HG03378 (cell line): ENCODE measurements at regions not wholly inside any gene's neighbourhood (a gene's known extent, or its start where the extent isn't known, plus 50 kb on each side); places are given as distances from the start of the nearest gene placed in this dataset.
"Not testable (repeated sequence)": the region's sequence is repeated elsewhere in the genome, so short reads cannot be mapped to it uniquely, and the experiment has no call there.

Source experiments
- ATAC-seq: cut with Tn5 transposase; IDR thresholded peaks from one replicate; pipeline ENCODE4 v1.9.1; 2021; ENCODE audit warnings: mild to moderate bottlenecking, moderate library complexity; ENCODE audit not compliant: unreplicated experiment

- ATAC-seq: no peak
These were observed 397.5 kb downstream of the HTR1A start for GRCh38 chr5:63564789-63565188.

DNA sequence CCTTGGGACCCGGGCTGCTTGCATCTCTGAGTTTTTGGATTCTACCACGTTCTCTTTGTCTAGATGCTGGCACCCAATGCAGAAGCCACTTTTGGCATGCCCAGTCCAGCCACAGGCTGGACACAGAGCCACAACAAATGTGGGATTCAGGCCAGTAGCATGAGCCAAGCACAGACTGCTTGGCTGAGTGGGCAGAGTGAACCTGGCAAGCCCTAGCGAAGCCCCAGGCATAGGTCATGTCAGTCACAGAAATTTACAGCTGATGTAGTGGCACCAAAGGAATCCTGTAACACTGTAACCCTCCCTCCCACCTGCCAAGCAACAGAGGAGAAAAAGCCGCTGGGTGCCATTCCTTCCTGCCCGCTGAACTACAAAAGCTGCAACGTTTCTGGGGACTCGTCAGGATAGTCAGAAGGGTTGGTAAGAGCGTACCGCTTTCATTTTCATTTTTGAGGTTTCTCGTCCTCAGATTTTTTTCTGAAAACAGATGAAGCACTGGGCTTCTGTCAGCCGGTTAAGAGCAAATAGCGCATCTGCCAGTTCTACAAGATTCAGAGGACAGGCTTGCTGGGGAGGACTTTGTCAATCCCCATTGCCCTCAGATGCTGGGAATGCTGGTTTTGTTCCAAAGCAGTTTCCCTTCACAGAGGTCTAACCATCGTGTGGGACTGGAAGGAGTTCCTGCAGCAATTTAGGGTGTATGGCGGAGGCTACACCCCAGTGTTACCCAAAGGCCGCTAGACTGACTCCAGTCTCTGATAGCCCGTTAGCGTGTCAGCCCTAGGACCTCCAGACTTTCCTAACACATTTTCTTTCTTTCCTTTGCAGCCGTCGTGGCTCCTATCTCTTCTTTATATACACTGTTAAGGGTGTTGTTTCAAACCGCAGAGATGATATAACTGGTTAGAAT, 399.0 kb downstream of the HTR1A start:
- no peak for ATAC-seq

DNA sequence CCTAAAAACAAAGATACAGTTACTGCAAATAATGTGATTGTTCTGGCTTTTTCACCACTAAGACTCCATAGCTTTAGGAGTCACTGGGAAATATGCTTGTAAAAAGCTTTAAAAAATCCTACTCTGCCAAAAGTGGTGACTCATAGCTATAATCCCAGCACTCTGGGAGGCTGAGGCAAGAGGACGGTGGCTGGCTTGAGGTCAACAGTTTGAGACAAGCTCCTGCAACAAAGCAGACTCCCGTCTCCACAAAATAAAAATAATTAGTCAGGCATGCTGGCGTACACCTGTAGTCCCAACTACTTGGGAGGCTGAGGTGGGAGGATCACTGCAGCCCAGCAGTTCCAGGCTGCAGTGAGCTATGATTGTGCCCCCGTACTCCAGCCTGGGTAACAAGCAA, 406.4 kb downstream of the HTR1A start:
- no peak for ATAC-seq

DNA sequence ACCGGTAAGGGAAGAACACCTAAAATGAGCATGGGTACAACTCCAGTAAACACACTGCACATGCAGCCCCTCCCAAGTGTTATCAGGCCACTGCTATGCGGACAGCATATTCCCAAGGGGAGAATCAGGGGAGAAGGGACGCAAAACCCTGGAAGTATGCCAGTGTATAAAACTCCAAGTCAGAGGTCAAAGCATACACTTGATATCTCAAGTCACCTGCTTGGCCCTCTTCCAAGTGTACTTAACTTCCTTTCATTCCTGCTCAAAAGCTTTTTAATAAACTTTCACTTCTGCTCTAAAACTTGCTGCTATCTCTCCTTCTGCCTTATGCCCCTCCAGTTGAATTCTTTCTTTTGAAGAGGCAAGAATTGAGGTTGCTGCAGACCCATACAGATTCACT, 408.1 kb downstream of the HTR1A start:
- no peak for ATAC-seq

DNA sequence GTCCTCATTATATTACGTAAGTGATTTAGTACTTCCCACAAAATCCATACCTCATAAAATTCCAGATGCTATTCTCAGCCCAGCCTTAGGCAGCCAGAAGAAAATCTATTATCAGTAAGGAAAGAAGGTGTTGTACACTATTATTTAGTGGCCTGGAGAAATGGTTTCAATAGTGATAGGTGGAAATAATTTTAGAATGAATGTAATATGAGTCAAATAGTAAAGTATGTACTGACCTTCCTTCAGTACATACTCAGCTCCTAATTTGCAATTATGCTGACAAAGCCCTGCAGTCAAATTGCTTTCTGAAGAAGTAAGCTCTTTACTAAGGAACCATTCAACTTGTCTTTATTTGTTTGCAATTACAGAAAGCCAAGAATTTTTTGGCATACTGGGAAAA, 409.2 kb downstream of the HTR1A start:
- ATAC-seq: no peak

- no peak for ATAC-seq
These were observed 426.2 kb downstream of the HTR1A start for GRCh38 chr5:63535840-63536602.

DNA sequence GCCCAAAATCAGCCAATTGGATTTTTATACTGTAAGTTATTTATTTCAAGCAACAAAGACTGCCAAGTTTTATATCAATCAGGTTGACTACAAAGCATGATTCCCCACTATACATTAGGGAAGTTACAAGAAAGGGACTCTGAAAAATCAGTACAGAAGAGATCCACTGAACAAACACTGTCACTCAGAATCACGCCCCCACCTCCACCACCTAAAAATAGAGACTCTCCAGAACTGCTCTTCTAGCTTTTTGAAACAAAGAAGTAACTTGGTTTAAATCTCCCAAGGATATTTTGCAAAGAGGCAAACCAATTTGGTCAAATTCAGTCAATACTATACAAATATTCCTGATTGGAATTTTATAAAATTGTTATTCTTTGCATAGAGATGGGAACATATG, 438.0 kb downstream of the HTR1A start:
- no peak for ATAC-seq

- ATAC-seq: no peak
These were observed 446.2 kb downstream of the HTR1A start for GRCh38 chr5:63516006-63516405.

GRCh38 chr5:63500242-63500641, 462.0 kb downstream of the HTR1A start:
- ATAC-seq: no peak

DNA sequence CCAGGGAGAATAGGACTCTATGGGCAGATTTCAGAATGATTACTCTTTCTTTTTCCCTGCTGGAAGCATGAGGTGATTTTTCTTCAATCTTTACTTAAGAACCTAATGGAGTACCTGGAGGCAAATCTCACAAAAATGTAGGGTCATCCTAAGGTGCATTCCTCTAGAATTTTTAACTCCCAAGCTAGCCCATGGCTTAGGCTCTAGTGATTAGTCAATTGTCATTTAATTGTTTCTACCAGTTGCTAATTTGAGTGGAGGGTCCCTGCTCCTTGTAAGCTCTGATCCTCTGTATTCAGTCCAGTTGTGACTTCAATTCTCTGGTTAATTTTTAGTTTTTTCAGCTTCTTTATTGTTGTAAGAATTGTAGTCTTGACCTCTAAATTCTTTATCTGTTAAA, 467.0 kb downstream of the HTR1A start:
- ATAC-seq: no peak

DNA sequence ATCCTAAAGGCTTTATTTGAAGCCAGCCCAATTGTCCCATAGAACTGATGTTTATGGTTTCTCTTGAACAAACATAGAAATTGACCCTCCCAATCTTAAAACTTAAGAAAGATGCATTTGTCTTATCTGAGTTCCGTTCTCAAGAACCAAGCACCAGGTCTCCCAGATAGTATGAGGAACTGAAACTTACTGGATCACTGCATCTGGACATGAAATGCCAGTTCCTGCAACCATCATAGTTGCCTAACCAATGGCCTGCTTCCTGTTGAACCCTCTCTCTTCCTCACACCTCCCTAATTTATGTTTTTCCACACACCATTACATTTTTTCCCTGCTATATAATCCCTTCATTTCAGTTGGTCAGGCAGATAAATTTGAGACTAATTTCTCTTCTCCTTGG, 478.9 kb downstream of the HTR1A start:
- ATAC-seq: no peak

DNA sequence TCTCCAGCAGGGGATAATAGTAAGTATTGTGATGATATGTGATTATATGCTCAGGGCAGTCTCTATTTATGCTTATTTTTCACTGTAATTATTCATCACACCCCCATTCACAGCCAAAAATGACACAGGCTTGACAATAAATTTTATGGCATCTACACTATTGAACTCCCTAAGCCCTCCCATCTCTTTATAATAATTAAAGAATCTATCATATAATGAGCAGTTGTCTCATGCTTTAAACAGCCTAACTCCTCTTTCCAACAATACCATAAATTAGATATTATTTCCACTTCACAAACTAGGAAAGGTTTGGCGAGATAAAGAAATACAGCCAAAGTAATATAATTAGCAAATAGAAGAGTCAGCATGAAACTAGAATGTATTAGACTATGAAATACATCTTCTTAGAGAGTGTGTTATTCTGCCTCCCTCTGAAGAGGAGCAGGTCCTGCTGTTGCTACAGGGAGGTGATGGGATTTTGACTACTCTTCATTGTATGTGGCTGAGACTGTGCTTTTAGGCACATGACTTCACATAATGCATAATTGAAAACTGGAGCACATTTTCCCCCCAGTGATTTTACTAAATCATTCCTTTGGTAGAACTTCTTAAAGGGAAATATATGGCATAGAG, 488.8 kb downstream of the HTR1A start:
- no peak for ATAC-seq

- ATAC-seq: no peak
These were observed 506.0 kb downstream of the HTR1A start for GRCh38 chr5:63456279-63456678.

DNA sequence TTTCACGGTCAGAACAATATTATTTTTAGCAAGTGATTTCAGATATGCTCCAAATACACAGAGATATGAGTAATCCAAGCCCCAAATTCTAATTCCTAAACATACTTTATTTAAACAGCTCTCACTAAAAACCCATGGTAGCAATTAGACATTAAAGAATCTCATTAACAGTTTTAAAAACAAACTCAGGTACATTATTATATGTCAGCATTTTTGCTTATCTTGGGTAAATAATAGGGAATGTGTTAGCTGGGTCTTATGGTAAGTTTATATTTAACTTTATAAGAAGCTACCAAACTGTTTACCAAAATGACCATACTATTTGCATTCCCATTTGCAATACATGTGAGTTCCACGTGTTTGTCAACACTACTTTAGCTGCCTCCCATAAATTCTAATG, 511.1 kb downstream of the HTR1A start:
- ATAC-seq: no peak

DNA sequence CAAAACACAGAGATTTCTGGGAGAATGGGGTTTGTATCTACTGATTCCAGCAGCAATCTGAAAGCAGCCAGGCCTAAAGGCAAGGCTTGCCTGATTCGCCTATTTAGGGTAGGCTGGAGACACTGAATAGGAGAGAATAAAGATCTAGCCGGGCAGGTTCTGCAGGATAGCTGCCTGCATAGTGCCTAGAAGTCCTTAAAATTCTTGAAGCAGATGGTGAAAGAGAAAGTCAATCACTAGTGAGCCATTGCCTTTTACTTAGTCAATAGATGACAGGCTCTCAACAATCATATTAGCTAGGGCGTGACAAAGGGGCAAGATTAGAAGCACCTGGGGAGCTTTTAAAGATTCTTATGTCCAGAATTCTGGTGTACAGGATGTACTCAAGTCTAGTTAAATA, 522.7 kb downstream of the HTR1A start:
- no peak for ATAC-seq

DNA sequence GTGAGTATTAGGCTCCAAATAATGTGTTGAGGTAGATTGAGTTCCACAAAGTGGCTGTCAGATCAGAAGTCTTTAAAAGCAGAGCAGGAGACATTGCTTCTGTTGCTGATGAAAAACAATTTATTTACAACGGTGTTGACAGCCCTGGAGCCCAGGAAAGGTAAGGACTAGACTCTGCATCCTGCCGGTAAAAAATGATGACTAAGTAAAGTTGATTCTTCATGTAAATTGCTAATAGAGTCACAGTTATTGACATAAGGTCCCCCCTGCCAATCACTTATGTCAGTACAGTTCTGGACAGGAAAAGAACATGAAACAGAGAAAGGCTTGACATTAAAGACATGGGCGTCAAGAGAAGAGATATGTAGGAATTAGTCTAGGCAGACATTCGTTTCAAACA, 552.5 kb downstream of the HTR1A start:
- no peak for ATAC-seq

- no peak for ATAC-seq
These were observed 553.3 kb downstream of the HTR1A start for GRCh38 chr5:63408984-63409383.

- peak; percentile 81 for ATAC-seq
These were observed 560.7 kb downstream of the HTR1A start for GRCh38 chr5:63401436-63402046.

GRCh38 chr5:63400079-63400478, 562.2 kb downstream of the HTR1A start:
- ATAC-seq: no peak

DNA sequence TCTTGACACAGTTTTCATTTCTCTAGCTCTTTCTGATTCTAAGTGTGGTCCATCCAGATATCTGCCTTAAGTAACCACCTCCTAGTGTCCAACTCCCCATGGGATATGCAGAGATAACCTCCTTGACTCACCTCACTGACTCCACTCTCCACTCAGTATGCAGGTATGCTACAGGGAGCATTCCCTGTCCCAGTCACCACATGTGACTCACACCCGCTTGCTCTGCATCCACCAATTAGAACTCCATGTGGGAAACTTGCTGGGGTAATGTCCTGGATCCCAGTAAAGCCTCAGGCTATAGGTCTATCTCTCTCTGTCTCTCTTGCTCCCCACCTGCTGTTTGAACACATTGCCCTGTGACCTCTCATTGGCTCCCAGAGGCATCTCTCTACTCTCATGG, 563.9 kb downstream of the HTR1A start:
- ATAC-seq: no peak

GRCh38 chr5:63388188-63388587, 574.1 kb downstream of the HTR1A start:
- not testable (repeated sequence) for ATAC-seq
